ENCODE measurements at regions not wholly inside any gene's neighbourhood (a gene's known extent, or its start where the extent isn't known, plus 50 kb on each side); places are given as distances from the start of the nearest gene placed in this dataset.
A peak's percentile ranks its signal among the peaks of the same experiment; 100 is the strongest.
"Not testable (repeated sequence)": the region's sequence is repeated elsewhere in the genome, so short reads cannot be mapped to it uniquely, and the experiment has no call there.

GRCh38 chr2:220753486-220753885 is 818.6 kb downstream of the EPHA4 start:
- no peak for DNase-seq

DNA sequence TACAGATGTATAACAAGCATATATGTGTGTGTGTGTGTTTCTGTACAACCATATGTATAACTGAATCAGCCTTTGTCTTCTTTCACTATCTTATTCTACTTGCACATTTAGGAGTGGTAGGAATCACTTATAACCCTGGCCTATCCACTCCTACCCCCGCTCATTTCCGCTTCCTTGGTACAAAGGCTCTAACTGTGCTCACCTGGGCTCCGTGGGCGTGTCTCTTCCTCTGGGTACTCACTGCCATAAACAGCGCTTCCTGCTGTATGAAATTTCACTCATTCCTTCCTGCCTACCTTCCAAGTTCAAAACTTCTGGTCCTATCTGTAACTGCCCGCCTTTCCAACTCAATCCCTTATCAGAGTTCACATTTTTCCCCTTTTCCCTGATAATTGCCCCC is 815.5 kb downstream of the EPHA4 start:
- no peak for DNase-seq

DNA sequence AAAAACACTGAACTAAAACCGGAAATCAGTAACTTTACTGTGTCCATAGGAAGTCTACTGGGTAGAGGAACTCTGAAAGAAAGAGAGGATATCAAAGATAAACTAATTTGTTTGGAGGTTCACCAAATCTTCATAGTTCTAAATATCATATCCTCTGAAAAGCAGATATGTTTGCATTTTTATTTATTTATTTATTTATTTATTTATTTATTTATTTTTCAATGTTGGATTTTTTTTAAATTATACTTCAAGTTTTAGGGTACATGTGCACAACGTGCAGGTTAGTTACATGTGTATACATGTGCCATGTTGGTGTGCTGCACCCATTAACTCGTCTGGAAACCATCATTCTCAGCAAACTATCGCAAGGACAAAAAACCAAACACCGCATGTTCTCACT is 813.7 kb downstream of the EPHA4 start:
- not testable (repeated sequence) for DNase-seq

DNA sequence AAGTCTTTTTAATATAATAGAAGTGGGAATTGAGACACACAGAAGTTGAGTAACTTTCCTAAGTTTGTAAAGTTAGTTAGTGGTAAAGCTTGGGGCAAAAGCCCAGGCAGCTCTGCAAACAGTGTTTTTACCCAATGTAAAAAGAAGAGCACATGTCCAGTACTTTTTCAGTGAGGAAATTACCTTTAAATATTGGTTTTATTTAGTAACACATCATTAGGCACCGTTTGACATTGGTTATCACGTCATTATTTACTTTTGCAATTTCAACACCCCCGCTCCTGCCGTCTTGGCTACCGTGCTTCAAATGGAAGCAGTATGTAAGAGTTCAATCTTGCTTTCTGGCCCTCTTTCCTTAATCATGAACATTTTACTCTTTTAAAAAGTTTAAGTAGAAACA is 807.9 kb downstream of the EPHA4 start:
- DNase-seq, result no peak

- DNase-seq, result no peak
Measured at GRCh38 chr2:220767591-220768255, 804.4 kb downstream of the EPHA4 start.

DNA sequence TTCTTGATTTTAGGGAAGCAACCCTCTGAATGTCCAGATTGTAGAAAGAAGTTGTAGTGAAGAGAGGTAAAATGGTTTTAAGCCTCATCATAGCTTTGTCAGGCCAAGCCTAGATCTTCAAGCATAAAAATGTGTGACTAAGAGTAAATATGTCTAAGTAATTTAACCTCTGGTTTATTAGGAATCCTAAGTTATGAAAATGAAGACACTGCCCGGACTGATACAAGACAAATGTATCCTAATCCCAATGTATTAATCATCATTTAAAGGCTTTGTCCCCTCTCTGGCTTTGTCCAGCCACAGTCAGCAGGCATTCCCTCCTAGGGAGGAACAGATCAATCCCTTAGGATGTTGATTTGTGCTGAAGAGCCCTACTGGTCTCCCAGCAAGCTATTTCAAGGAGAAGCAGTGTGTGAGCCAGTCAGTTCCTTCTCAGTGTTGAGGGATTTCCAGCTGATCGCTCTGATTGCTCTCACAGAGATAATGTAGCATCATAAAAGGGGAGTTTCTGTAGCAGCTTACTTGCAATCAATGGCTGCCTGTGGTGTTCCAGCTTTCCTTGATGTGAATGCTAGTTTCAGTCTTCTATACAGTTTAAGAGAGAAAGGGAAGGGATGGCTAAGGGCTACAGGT is 796.1 kb downstream of the EPHA4 start:
- DNase-seq, result peak; percentile 37

- not testable (repeated sequence) for DNase-seq
Measured at GRCh38 chr2:220779076-220779475, 793.0 kb downstream of the EPHA4 start.

DNA sequence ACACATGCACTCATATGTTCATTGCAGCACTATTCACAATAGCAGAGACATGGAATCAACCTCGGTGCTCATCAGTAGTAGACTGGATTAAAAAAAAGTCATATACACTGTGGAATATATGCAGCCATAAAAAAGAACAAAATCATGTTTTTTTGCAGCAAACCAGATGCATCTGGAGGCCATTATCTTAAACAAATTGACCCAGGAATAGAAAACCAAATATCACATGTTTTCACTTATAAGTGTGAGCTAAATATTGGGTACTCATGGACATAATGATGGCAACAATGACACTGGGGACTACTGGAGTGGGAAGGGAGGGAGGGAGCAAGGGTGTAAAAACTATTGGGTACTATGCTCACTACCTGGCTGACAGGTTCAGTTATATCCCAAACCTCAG is 792.6 kb downstream of the EPHA4 start:
- no peak for DNase-seq

- DNase-seq, result no peak
Measured at GRCh38 chr2:220779931-220780330, 792.2 kb downstream of the EPHA4 start.

GRCh38 chr2:220781622-220782241 is 790.4 kb downstream of the EPHA4 start:
- no peak for DNase-seq

DNA sequence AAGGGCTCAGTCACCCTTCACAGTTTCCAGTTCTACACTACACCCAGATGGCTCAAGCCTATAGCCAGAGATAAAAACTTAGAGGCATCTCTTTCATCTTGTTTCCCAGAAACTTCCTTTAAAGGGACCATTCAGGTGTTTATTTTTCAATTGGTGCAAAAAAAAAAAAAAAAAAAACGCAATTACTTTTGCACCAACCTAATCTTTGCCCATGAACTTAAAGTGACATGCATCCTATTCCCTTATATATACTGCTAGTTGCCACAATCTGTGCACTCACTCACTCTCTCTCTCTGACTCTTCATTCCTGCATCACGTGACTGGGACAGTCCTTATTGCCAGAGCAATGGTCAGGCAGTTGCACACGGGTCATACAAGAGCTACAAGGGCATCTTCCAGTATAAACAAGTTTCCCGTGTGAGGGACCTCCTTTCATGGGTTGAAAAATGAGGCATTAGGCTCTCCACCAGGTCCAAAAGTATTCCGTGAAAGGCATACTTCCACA is 789.4 kb downstream of the EPHA4 start:
- no peak for DNase-seq

GRCh38 chr2:220783671-220784070 is 788.4 kb downstream of the EPHA4 start:
- DNase-seq, result peak; percentile 77

DNA sequence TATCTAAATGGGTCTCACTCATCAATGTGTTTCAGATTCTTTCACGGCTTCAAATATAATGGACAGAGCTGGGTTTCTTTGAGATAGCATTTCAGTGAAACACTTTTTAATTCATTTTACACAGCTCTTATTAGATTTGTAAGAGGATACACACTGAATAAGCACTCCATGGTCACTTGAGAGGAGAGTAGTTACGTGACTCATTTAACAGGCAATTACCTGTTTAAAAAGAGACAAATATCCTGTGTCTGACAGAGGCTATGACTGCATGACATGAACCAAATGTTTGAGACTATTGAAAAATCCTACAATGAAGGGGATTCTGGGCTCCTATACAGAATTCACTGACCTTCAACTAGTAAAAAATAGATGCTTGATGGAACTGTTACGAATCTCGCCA is 786.9 kb downstream of the EPHA4 start:
- DNase-seq, result peak; percentile 65

DNA sequence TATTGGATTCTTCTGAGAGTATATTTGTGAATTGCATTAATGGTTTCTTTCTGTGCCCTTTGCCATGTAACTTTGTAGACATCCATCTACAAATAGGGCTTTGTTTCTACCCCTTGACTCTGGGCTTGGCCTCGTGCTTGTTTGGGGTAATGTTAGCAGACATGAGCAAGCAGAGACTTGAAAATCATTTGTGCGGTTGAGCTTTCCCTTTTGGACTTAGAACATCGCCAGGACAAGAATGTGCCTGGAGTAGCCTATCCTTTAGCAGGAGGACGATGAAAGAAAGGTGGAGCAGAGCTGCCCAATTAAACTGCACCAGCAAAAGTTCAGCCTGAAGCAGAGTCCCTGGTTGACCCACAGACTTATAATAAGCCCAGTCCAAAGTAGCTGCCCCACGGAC is 785.9 kb downstream of the EPHA4 start:
- DNase-seq, result no peak

- DNase-seq, result no peak
Measured at GRCh38 chr2:220787251-220787650, 784.9 kb downstream of the EPHA4 start.

- DNase-seq, result no peak
Measured at GRCh38 chr2:220789961-220790360, 782.1 kb downstream of the EPHA4 start.

DNA sequence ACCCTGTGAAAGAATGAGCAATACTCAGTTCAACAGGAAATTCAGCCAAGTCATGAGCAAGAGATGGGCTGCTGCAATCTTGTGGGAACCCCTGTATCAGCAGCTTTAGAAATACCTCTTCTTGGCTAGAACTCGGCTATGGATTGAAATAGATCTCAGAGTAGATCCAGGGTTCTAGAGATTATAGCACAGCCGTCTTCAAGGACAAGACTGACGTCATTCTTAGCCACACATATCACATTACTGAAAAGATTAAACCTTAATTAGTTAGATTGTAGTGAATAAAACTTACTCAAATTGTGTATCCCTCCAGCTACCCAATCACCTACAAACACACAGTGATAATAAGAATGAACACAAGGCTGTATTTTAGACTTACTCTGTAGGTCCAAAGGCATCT is 776.4 kb downstream of the EPHA4 start:
- no peak for DNase-seq

- no peak for DNase-seq
Measured at GRCh38 chr2:220811115-220811514, 761.0 kb downstream of the EPHA4 start.

GRCh38 chr2:220811952-220812570 is 760.0 kb downstream of the EPHA4 start:
- DNase-seq, result peak; percentile 18

DNA sequence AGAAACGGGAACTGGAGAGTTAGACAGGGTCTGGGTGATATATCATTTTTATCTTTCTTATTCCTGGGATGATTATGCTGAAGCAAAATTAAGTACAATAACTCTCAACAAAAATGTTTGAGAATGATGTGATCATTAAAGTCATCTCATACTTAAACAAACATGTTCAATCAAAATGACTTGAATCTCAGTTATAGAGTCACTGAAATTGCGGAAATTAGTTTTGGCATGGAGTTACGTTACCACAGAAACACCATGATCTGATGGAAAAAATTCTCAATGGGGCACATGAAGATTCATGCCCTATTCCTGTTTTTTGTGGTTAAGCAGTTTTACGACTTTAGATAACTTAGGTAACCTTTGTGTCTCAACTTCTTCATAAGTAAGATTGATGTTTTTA is 757.7 kb downstream of the EPHA4 start:
- no peak for DNase-seq

DNA sequence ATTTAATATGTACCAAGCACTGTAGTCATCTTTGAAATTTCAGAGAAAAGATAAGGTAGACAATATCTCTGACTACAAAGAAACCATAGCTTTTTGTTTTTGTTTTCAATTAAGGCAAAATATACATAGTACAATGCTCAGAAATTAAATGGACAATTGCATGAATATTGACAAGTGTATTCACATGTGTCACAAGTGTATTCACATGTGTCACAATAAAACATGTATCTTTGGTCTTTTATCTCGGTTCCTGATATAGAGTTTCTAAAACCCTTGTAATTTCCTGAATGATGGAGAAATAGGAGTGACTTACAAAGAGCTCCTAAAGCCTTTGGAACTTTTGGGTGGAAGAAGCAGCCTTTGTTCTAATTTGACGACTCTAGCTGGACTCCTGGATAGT is 756.4 kb downstream of the EPHA4 start:
- DNase-seq, result no peak

- DNase-seq, result no peak
Measured at GRCh38 chr2:220821683-220822082, 750.4 kb downstream of the EPHA4 start.

DNA sequence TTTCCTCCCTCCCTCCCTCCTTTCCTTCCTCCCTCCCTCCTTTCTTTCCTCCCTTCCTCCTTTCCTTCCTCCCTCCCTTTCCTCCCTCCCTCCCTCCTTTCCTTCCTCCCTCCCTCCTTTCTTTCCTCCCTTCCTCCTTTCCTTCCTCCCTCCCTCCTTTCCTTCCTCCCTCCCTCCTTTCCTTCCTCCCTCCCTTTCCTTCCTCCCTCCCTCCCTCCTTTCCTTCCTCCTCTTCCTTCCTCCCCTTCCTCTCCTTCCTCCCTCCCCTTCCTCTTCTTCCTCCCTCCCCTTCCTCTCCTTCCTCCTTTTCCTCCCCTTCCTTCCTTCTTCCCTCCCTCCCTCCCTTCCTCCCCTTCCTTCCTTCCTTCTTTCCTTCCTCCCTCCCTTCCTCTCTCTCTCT is 748.5 kb downstream of the EPHA4 start:
- DNase-seq, result not testable (repeated sequence)

DNA sequence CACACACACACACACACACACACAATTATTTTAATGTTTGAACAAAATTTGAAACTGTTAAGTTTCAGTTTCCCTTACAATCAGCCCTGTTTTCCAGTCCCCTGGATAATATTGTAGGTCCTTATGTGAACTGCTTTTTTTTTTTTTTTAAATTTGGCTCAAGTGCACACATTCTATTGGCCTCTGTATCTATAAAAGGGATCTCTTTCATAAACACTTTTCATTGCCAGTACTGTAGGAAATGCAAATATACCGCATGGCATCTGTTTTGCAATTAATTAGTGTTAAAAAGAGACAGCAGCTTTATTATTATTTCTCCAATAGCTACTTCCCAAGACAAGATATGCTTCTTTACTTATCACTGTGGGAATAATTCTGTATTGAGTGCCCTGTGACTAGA is 738.7 kb downstream of the EPHA4 start:
- no peak for DNase-seq

Measured in NCI-H146 (cell line).